SK-N-SH treated with all-trans-retinoic acid at 6 μM for 48 hours (cell line): ENCODE measurements at regions not wholly inside any gene's neighbourhood (a gene's known extent, or its start where the extent isn't known, plus 50 kb on each side); places are given as distances from the start of the nearest gene placed in this dataset.

Experiments used
- OSR1 ChIP-seq: fragments of 250-450 bp; sonication (Bioruptor Pico); IDR thresholded peaks from 2 replicates; pipeline ENCODE4 v1.8.0; 2022; ENCODE audit warnings: moderate library complexity, mild to moderate bottlenecking, inconsistent platforms
- POU6F1 ChIP-seq: fragments of 250-450 bp; sonication (Bioruptor Pico); IDR thresholded peaks from 2 replicates; pipeline ENCODE4 v1.8.0; 2021; ENCODE audit warnings: low read depth, mild to moderate bottlenecking, moderate library complexity, borderline replicate concordance
- RARB ChIP-seq: fragments of 250-450 bp; sonication (Bioruptor Pico); IDR thresholded peaks from 2 replicates; pipeline ENCODE4 v1.8.0; 2021; ENCODE audit warnings: mild to moderate bottlenecking, moderate library complexity
- SNAI2 ChIP-seq: fragments of 250-450 bp; sonication (Bioruptor Pico); IDR thresholded peaks from 2 replicates; pipeline ENCODE4 v1.5.0; 2020; ENCODE audit warnings: mild to moderate bottlenecking, moderate library complexity
- TOX ChIP-seq: fragments of 250-450 bp; sonication (Bioruptor Pico); IDR thresholded peaks from 2 replicates; pipeline ENCODE4 v1.8.0; 2021; ENCODE audit warnings: mild to moderate bottlenecking, moderate library complexity, borderline replicate concordance
- ZC3H10 ChIP-seq: fragments of 250-450 bp; sonication (Bioruptor Pico); IDR thresholded peaks from 2 replicates; pipeline ENCODE4 v1.5.1; 2021; ENCODE audit warnings: mild to moderate bottlenecking, moderate library complexity
- TF ChIP-seq, protein P1 (sequence below): fragments of 250-450 bp; sonication (Bioruptor Pico); IDR thresholded peaks from 2 replicates; pipeline ENCODE4 v1.8.0; 2020; ENCODE audit warnings: mild to moderate bottlenecking, moderate library complexity, borderline replicate concordance

DNA sequence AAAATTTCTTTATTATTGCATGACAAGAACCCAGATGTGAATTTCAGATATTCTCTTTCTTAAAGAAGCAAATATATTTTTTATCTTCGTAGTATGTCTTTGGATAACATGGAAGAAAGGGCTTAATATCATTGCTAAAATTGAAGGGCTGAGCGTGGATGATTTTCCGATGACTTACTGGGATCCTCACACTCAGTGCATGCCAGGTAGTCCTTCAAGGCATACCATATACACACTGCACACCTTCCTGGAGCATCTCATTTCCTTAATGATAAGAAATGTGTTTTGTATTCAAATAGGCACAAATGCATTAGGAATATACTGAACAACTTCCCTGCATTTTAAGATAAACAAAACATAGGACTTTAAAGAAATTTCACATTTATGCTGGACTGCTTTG is 193.9 kb upstream of the MAP3K7 start:
- TF ChIP-seq, protein P1, sequence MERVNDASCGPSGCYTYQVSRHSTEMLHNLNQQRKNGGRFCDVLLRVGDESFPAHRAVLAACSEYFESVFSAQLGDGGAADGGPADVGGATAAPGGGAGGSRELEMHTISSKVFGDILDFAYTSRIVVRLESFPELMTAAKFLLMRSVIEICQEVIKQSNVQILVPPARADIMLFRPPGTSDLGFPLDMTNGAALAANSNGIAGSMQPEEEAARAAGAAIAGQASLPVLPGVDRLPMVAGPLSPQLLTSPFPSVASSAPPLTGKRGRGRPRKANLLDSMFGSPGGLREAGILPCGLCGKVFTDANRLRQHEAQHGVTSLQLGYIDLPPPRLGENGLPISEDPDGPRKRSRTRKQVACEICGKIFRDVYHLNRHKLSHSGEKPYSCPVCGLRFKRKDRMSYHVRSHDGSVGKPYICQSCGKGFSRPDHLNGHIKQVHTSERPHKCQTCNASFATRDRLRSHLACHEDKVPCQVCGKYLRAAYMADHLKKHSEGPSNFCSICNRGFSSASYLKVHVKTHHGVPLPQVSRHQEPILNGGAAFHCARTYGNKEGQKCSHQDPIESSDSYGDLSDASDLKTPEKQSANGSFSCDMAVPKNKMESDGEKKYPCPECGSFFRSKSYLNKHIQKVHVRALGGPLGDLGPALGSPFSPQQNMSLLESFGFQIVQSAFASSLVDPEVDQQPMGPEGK = no peak
- TF ChIP-seq OSR1 (no peak), SNAI2 (no peak), ZC3H10 (CRISPR knock-in tag) (no peak), RARB (CRISPR knock-in tag) (no peak), TOX (CRISPR knock-in tag) (no peak), POU6F1 (CRISPR knock-in tag) (no peak)
